ENCODE measurements at regions not wholly inside any gene's neighbourhood (a gene's known extent, or its start where the extent isn't known, plus 50 kb on each side); places are given as distances from the start of the nearest gene placed in this dataset.

- H3K27ac ChIP-seq: no peak overlapping the region
- peaks cover 0 to 6% of the 10 kb centered on the region in 2 experiments for H3K4me1 ChIP-seq (ENCODE audit: control insufficient read depth in 1 of 2, insufficient read depth in 1 of 2, low read depth in 1 of 2, low read length in 1 of 2)
- no peaks in the 10 kb centered on the region for H3K27me3 ChIP-seq
- no peaks in the 10 kb centered on the region for H3K9me3 ChIP-seq
- no peaks in the 10 kb centered on the region for H3K36me3 ChIP-seq
- H3K4me3 ChIP-seq (ENCODE audit: low read depth in 1 of 2, low read length in 1 of 2): no peak overlapping the region
- TF ChIP-seq CTCF (IDR thresholded peaks at IDR 0.05): no peak
Measured at GRCh38 chr2:40760071-40760666, 308.3 kb upstream of the SLC8A1 start.

GRCh38 chr2:40773291-40773690 lies 321.4 kb upstream of the SLC8A1 start:
- no peak for TF ChIP-seq CTCF (IDR thresholded peaks at IDR 0.05)
- Histone ChIP-seq H3K27me3 (no peaks in the 10 kb centered on the region), H3K36me3 (no peaks in the 10 kb centered on the region), H3K27ac (no peak overlapping the region), H3K9me3 (no peaks in the 10 kb centered on the region), H3K4me1 (ENCODE audit: control insufficient read depth in 1 of 2, insufficient read depth in 1 of 2, low read depth in 1 of 2, low read length in 1 of 2) (no peaks in the 10 kb centered on the region), H3K4me3 (ENCODE audit: low read depth in 1 of 2, low read length in 1 of 2) (no peak overlapping the region)

- TF ChIP-seq CTCF (IDR thresholded peaks at IDR 0.05): no peak
- Histone ChIP-seq H3K27me3 (no peaks in the 10 kb centered on the region), H3K9me3 (no peaks in the 10 kb centered on the region), H3K4me3 (ENCODE audit: low read depth in 1 of 2, low read length in 1 of 2) (no peak overlapping the region), H3K36me3 (no peaks in the 10 kb centered on the region), H3K27ac (no peak overlapping the region), H3K4me1 (ENCODE audit: control insufficient read depth in 1 of 2, insufficient read depth in 1 of 2, low read depth in 1 of 2, low read length in 1 of 2) (no peaks in the 10 kb centered on the region)
Measured at GRCh38 chr2:40783704-40784103, 331.8 kb upstream of the SLC8A1 start.

GRCh38 chr2:40786636-40787035 lies 334.7 kb upstream of the SLC8A1 start:
- H3K4me3 ChIP-seq (ENCODE audit: low read depth in 1 of 2, low read length in 1 of 2): no peak overlapping the region
- no peaks in the 10 kb centered on the region for H3K4me1 ChIP-seq (ENCODE audit: control insufficient read depth in 1 of 2, insufficient read depth in 1 of 2, low read depth in 1 of 2, low read length in 1 of 2)
- no peak overlapping the region for H3K27ac ChIP-seq
- TF ChIP-seq CTCF (IDR thresholded peaks at IDR 0.05): no peak
- H3K36me3 ChIP-seq: no peaks in the 10 kb centered on the region
- no peaks in the 10 kb centered on the region for H3K27me3 ChIP-seq
- H3K9me3 ChIP-seq: no peaks in the 10 kb centered on the region

- Histone ChIP-seq H3K9me3 (no peaks in the 10 kb centered on the region), H3K27ac (no peak overlapping the region), H3K27me3 (no peaks in the 10 kb centered on the region), H3K4me3 (ENCODE audit: low read depth in 1 of 2, low read length in 1 of 2) (no peak overlapping the region), H3K36me3 (no peaks in the 10 kb centered on the region), H3K4me1 (ENCODE audit: control insufficient read depth in 1 of 2, insufficient read depth in 1 of 2, low read depth in 1 of 2, low read length in 1 of 2) (no peaks in the 10 kb centered on the region)
- no peak for TF ChIP-seq CTCF (IDR thresholded peaks at IDR 0.05)
Measured at GRCh38 chr2:40797120-40797519, 345.2 kb upstream of the SLC8A1 start.

- Histone ChIP-seq H3K9me3 (no peaks in the 10 kb centered on the region), H3K27me3 (no peaks in the 10 kb centered on the region), H3K4me3 (ENCODE audit: low read depth in 1 of 2, low read length in 1 of 2) (no peak overlapping the region), H3K36me3 (no peaks in the 10 kb centered on the region), H3K27ac (no peak overlapping the region), H3K4me1 (ENCODE audit: control insufficient read depth in 1 of 2, insufficient read depth in 1 of 2, low read depth in 1 of 2, low read length in 1 of 2) (no peaks in the 10 kb centered on the region)
- no peak for TF ChIP-seq CTCF (IDR thresholded peaks at IDR 0.05)
Measured at GRCh38 chr2:40803900-40804299, 352.0 kb upstream of the SLC8A1 start.
